ENCODE measurements at regions not wholly inside any gene's neighbourhood (a gene's known extent, or its start where the extent isn't known, plus 50 kb on each side); places are given as distances from the start of the nearest gene placed in this dataset.

- intact Hi-C loops (cut with DNase I): no loop called here
- Histone ChIP-seq H3K27me3 (ENCODE audit: control insufficient read depth in 1 of 2, insufficient read depth in 2 of 2, low read length in 1 of 2) (no peaks in the 10 kb centered on the region), H3K4me1 (ENCODE audit: control insufficient read depth in 1 of 2, insufficient read depth in 2 of 2, low read length in 2 of 2) (peaks cover 0 to 2% of the 10 kb centered on the region in 2 donors), H3K9me3 (ENCODE audit: control insufficient read depth, low read length) (no peaks in the 10 kb centered on the region), H3K27ac (ENCODE audit: low read depth in 1 of 2, low read length in 2 of 2) (no peak overlapping the region), H3K36me3 (ENCODE audit: control insufficient read depth in 1 of 2, insufficient read depth in 2 of 2, low read length in 1 of 2) (no peaks in the 10 kb centered on the region), H3K4me3 (ENCODE audit: low read length in 2 of 2) (no peak overlapping the region)
- no peak for DNase-seq
- no peak for ATAC-seq (ENCODE audit: low FRiP score)
- WGBS, 2 donors: 76 to 77% methylated on average over 4 of the region's 4 CpGs
These were observed 643.6 kb downstream of the ACTL7B start for GRCh38 chr9:108212184-108212583.

DNA sequence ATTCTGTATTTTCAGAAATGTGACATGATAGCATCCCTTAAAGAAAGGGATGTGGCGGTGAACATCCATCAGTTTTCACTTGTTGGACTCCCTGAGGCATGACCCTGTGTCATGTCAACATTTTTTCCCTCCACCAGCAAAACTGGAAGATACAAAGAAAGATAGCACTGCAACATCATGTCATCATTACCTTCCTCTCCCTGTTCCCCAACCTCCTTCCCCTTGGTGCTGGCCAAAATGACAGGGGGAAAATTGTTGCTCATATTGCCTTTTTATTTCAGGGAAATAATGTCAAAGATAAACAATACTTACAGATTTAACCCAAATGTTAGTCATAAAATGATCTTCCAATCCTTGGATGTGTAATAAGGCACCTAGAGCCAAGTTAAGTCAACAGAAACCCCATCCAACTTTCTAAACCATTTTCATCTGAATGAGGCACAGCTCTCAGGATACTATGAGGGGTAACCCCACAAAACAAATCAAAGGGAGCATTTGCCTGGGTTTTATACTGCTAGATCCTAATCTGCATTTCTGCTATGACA is 644.3 kb downstream of the ACTL7B start:
- no peak overlapping the region for H3K4me3 ChIP-seq (ENCODE audit: low read length in 2 of 2)
- no peak overlapping the region for H3K27ac ChIP-seq (ENCODE audit: low read depth in 1 of 2, low read length in 2 of 2)
- no peaks in the 10 kb centered on the region for H3K27me3 ChIP-seq (ENCODE audit: control insufficient read depth in 1 of 2, insufficient read depth in 2 of 2, low read length in 1 of 2)
- WGBS, 2 donors: 48 to 73% methylated on average over 1 of the region's 1 CpG
- no peaks in the 10 kb centered on the region for H3K9me3 ChIP-seq (ENCODE audit: control insufficient read depth, low read length)
- ATAC-seq (ENCODE audit: low FRiP score) (no peak), DNase-seq (no peak)
- intact Hi-C loops (cut with DNase I): no loop called here
- no peaks in the 10 kb centered on the region for H3K36me3 ChIP-seq (ENCODE audit: control insufficient read depth in 1 of 2, insufficient read depth in 2 of 2, low read length in 1 of 2)
- H3K4me1 ChIP-seq (ENCODE audit: control insufficient read depth in 1 of 2, insufficient read depth in 2 of 2, low read length in 2 of 2): peaks cover 0 to 3% of the 10 kb centered on the region in 2 donors

DNA sequence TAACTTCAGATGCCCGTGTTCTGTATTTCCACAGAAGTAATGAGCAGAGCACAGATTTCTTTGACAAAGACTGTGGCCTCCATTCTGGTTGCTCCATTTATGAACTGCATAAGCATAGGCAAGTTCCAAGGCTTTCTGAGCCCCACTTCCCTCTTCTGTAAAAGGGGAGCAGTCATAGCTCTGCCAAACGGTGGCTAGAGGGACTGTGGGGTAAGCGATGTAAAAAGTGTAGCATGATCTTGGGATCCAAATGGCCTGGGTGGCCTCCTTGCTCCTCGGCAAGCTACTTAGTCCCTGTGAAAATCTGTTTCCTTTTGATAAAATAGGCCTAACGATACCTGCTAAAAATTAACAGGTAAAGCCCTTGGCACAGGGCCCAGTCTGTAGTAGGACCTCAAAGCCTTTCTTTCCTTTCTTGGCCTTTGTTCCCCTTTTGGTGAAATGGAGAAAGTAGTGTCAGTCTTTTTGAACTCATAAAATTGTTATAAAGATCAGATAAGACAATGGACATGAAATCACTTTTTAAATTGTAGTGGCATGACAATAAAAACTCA is 646.6 kb downstream of the ACTL7B start:
- intact Hi-C loops (cut with DNase I): no loop called here
- 88% methylated on average over 5 of the region's 5 CpGs for WGBS, 2 donors
- Histone ChIP-seq H3K4me1 (ENCODE audit: control insufficient read depth in 1 of 2, insufficient read depth in 2 of 2, low read length in 2 of 2) (peaks cover 0 to 3% of the 10 kb centered on the region in 2 donors), H3K4me3 (ENCODE audit: low read length in 2 of 2) (no peak overlapping the region), H3K27me3 (ENCODE audit: control insufficient read depth in 1 of 2, insufficient read depth in 2 of 2, low read length in 1 of 2) (no peaks in the 10 kb centered on the region), H3K36me3 (ENCODE audit: control insufficient read depth in 1 of 2, insufficient read depth in 2 of 2, low read length in 1 of 2) (no peaks in the 10 kb centered on the region), H3K9me3 (ENCODE audit: control insufficient read depth, low read length) (no peaks in the 10 kb centered on the region), H3K27ac (ENCODE audit: low read depth in 1 of 2, low read length in 2 of 2) (no peak overlapping the region)
- ATAC-seq (ENCODE audit: low FRiP score) (no peak), DNase-seq (no peak)

DNA sequence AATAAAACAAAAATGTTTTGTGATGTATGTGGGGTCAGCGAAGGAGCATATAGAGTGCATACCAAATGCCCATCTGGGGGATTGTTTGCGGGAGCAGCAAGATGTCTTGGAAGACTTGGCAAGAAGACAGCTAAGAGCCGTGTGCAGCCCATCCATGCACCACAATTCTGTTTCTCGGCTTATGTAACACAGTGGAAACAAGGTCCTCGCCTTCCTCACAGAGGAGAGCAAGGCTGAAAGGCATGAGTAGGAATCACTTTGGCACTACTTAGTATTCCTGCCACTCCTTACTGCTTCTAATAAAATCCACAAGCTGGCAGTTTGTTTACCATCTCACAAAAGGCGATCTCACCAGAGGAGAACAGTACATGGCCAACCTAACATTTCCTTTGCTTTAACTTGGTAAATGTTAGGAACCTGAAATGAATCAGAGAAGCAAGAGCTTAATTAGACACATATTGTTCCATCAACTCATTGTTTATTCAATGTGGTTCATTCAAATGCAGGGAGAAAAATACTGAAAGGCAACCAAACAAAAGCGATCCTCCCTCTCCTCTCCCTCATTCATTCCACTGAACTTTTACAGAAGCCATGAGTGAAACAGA is 648.1 kb downstream of the ACTL7B start:
- no peaks in the 10 kb centered on the region for H3K27me3 ChIP-seq (ENCODE audit: control insufficient read depth in 1 of 2, insufficient read depth in 2 of 2, low read length in 1 of 2)
- DNase-seq: no peak
- ATAC-seq (ENCODE audit: low FRiP score): no peak
- no peak overlapping the region for H3K4me3 ChIP-seq (ENCODE audit: low read length in 2 of 2)
- H3K27ac ChIP-seq (ENCODE audit: low read depth in 1 of 2, low read length in 2 of 2): no peak overlapping the region
- no peaks in the 10 kb centered on the region for H3K9me3 ChIP-seq (ENCODE audit: control insufficient read depth, low read length)
- no peaks in the 10 kb centered on the region for H3K36me3 ChIP-seq (ENCODE audit: control insufficient read depth in 1 of 2, insufficient read depth in 2 of 2, low read length in 1 of 2)
- 58 to 60% methylated on average over 7 of the region's 7 CpGs for WGBS, 2 donors
- H3K4me1 ChIP-seq (ENCODE audit: control insufficient read depth in 1 of 2, insufficient read depth in 2 of 2, low read length in 2 of 2): peaks cover 0 to 3% of the 10 kb centered on the region in 2 donors
- intact Hi-C loops (cut with DNase I): no loop called here

DNA sequence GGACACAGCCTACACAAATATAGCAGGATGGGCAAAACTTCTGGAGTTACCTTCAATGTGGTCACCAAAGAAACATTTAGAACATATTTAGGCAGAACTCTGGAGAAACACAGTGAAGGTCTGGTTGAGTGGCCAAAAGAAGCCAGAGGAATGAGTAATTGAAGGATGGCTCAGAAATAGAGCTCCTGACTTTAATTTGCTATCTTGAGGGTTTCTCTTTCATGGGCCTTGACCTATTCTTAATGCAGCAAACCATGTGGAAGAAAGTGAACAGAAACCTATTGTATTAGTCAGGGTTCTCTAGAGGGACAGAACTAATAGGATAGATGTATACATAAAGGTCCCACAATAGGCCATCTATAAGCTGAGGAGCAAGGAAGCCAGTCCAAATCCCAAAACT is 650.5 kb downstream of the ACTL7B start:
- no peak for DNase-seq
- Histone ChIP-seq H3K4me3 (ENCODE audit: low read length in 2 of 2) (no peak overlapping the region), H3K27me3 (ENCODE audit: control insufficient read depth in 1 of 2, insufficient read depth in 2 of 2, low read length in 1 of 2) (no peaks in the 10 kb centered on the region), H3K9me3 (ENCODE audit: control insufficient read depth, low read length) (no peaks in the 10 kb centered on the region), H3K4me1 (ENCODE audit: control insufficient read depth in 1 of 2, insufficient read depth in 2 of 2, low read length in 2 of 2) (peaks cover 0 to 3% of the 10 kb centered on the region in 2 donors), H3K27ac (ENCODE audit: low read depth in 1 of 2, low read length in 2 of 2) (no peak overlapping the region), H3K36me3 (ENCODE audit: control insufficient read depth in 1 of 2, insufficient read depth in 2 of 2, low read length in 1 of 2) (no peaks in the 10 kb centered on the region)
- intact Hi-C loops (cut with DNase I): no loop called here
- ATAC-seq (ENCODE audit: low FRiP score): no peak

GRCh38 chr9:108197899-108198298 is 657.9 kb downstream of the ACTL7B start:
- H3K9me3 ChIP-seq (ENCODE audit: control insufficient read depth, low read length): no peaks in the 10 kb centered on the region
- ATAC-seq (ENCODE audit: low FRiP score): no peak
- no peak overlapping the region for H3K27ac ChIP-seq (ENCODE audit: low read depth in 1 of 2, low read length in 2 of 2)
- H3K36me3 ChIP-seq (ENCODE audit: control insufficient read depth in 1 of 2, insufficient read depth in 2 of 2, low read length in 1 of 2): no peaks in the 10 kb centered on the region
- H3K4me3 ChIP-seq (ENCODE audit: low read length in 2 of 2): no peak overlapping the region
- H3K4me1 ChIP-seq (ENCODE audit: control insufficient read depth in 1 of 2, insufficient read depth in 2 of 2, low read length in 2 of 2): no peaks in the 10 kb centered on the region
- WGBS, 2 donors: 94 to 96% methylated on average over 1 of the region's 1 CpG
- H3K27me3 ChIP-seq (ENCODE audit: control insufficient read depth in 1 of 2, insufficient read depth in 2 of 2, low read length in 1 of 2): no peaks in the 10 kb centered on the region
- no peak for DNase-seq
- intact Hi-C loops (cut with DNase I): no loop called here

DNA sequence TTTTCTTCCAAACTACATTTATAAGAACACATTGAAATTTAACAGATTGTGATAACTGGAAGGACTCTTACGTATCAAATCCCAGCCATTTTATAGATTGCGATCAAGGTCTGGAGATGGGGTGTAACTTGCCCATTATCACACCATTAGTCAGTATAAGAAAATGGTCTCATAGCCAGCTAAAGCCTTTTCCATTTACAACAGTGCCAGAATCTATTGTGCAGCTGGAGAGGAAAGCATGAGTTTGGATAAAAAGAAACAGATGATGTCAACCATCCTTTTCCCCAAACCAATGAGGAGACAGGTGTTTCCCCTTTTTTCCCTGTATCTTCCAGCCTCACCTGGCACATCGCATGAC is 658.8 kb downstream of the ACTL7B start:
- no peaks in the 10 kb centered on the region for H3K9me3 ChIP-seq (ENCODE audit: control insufficient read depth, low read length)
- 93% methylated on average over 3 of the region's 3 CpGs for WGBS, 2 donors
- H3K27ac ChIP-seq (ENCODE audit: low read depth in 1 of 2, low read length in 2 of 2): no peak overlapping the region
- H3K27me3 ChIP-seq (ENCODE audit: control insufficient read depth in 1 of 2, insufficient read depth in 2 of 2, low read length in 1 of 2): no peaks in the 10 kb centered on the region
- no peaks in the 10 kb centered on the region for H3K4me1 ChIP-seq (ENCODE audit: control insufficient read depth in 1 of 2, insufficient read depth in 2 of 2, low read length in 2 of 2)
- H3K4me3 ChIP-seq (ENCODE audit: low read length in 2 of 2): no peak overlapping the region
- intact Hi-C loops (cut with DNase I): no loop called here
- H3K36me3 ChIP-seq (ENCODE audit: control insufficient read depth in 1 of 2, insufficient read depth in 2 of 2, low read length in 1 of 2): no peaks in the 10 kb centered on the region
- no peak for DNase-seq
- ATAC-seq (ENCODE audit: low FRiP score): no peak

DNA sequence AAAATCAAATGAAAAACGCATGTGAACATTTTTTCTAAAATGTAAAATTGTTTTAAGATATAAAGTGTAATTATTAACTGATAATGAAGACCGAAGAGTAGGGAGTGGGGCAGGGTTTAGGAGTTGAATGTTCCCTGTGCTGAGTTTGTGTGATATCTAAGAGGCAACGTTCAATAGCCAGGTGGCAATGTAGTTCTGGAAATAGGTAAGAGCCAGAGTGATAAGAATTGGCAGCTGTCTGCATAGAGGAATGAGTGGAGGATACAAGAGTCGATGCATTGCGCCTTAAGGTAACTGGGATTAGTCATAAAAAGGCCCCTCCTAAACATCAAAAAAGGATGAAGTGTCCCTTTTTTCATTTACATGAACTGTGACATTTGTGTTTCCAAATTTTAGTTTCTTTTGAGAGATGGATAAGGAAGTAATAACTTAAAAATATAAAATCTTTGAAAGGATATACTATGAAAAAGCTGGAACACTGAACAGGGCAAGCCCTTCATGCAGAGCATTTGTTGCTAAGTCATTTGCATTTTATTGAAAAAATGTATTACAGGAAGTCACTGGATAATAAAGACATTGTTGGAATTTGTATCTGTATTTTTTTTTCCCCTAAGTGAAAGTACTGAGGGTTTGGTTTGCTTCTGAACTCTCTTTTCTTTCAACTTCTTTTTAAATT is 659.3 kb downstream of the ACTL7B start:
- no peak overlapping the region for H3K4me3 ChIP-seq (ENCODE audit: low read length in 2 of 2)
- H3K27ac ChIP-seq (ENCODE audit: low read depth in 1 of 2, low read length in 2 of 2): no peak overlapping the region
- H3K27me3 ChIP-seq (ENCODE audit: control insufficient read depth in 1 of 2, insufficient read depth in 2 of 2, low read length in 1 of 2): no peaks in the 10 kb centered on the region
- no peaks in the 10 kb centered on the region for H3K9me3 ChIP-seq (ENCODE audit: control insufficient read depth, low read length)
- H3K36me3 ChIP-seq (ENCODE audit: control insufficient read depth in 1 of 2, insufficient read depth in 2 of 2, low read length in 1 of 2): no peaks in the 10 kb centered on the region
- WGBS, 2 donors: 82 to 83% methylated on average over 5 of the region's 5 CpGs
- no peaks in the 10 kb centered on the region for H3K4me1 ChIP-seq (ENCODE audit: control insufficient read depth in 1 of 2, insufficient read depth in 2 of 2, low read length in 2 of 2)
- intact Hi-C loops (cut with DNase I): no loop called here
- no peak for DNase-seq
- no peak for ATAC-seq (ENCODE audit: low FRiP score)

GRCh38 chr9:108194154-108194553 is 661.6 kb downstream of the ACTL7B start:
- ATAC-seq (ENCODE audit: low FRiP score) (no peak), DNase-seq (no peak)
- intact Hi-C loops (cut with DNase I): no loop called here
- Histone ChIP-seq H3K4me3 (ENCODE audit: low read length in 2 of 2) (no peak overlapping the region), H3K27me3 (ENCODE audit: control insufficient read depth in 1 of 2, insufficient read depth in 2 of 2, low read length in 1 of 2) (no peaks in the 10 kb centered on the region), H3K4me1 (ENCODE audit: control insufficient read depth in 1 of 2, insufficient read depth in 2 of 2, low read length in 2 of 2) (no peaks in the 10 kb centered on the region), H3K36me3 (ENCODE audit: control insufficient read depth in 1 of 2, insufficient read depth in 2 of 2, low read length in 1 of 2) (no peaks in the 10 kb centered on the region), H3K9me3 (ENCODE audit: control insufficient read depth, low read length) (no peaks in the 10 kb centered on the region), H3K27ac (ENCODE audit: low read depth in 1 of 2, low read length in 2 of 2) (no peak overlapping the region)
